ENCODE measurements at regions not wholly inside any gene's neighbourhood (a gene's known extent, or its start where the extent isn't known, plus 50 kb on each side); places are given as distances from the start of the nearest gene placed in this dataset.

DNA sequence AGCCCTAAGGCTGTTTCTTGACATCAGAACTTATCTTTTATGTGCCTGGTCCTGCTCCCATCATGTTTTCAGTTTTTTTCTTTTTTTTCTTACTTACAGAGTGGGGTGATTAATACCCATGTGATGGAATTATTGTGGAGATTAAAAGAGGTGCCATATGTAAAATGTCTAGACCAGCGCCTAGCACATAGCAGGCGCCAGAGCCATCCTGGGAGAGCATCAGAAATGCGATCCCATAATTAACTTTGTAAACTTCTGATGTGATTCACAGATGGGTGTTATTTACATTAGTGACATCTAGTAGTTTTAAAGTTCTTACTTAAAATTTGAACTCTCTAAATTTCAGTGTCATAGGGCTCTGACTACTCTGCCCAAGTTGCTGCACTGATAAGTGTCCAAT lies 66.2 kb upstream of the PGRMC2 start:
- no peak for TF ChIP-seq CTCF (IDR thresholded peaks at IDR 0.05; ENCODE audit: unreplicated experiment in 3 of 3)
- H3K36me3 Mint-ChIP-seq (ENCODE audit: low read depth), result peaks cover 4% of the 10 kb centered on the region
- H3K4me3 Mint-ChIP-seq, result no peak overlapping the region
- H3K9me3 Mint-ChIP-seq, result peaks cover 3% of the 10 kb centered on the region
- H3K27me3 Mint-ChIP-seq (ENCODE audit: low read depth), result no peaks in the 10 kb centered on the region
- H3K4me1 Mint-ChIP-seq, result peaks cover 20% of the 10 kb centered on the region
- H3K27ac Mint-ChIP-seq, result peak overlapping the region; percentile 67 to 91 (median 88)

DNA sequence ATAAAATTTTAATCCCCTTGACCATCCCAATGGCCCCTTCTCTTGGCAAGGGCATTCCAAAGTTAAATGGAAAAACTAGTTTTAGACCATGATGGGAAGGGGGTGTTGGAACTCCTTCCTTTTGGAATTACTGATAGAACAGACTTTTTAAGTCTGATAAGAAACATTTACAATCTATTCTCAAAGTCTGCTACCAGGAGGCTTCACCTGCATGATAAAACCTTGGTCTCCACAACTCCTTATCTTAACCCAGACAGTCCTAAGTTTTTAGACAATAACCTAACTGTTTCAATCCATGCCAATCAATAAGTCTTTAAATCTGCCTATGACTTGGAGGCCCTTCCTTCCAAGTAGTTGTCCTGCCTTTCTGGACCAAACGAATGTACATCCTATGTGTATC lies 63.9 kb upstream of the PGRMC2 start:
- peaks cover 28% of the 10 kb centered on the region for H3K4me1 Mint-ChIP-seq
- no peaks in the 10 kb centered on the region for H3K27me3 Mint-ChIP-seq (ENCODE audit: low read depth)
- no peak for TF ChIP-seq CTCF (IDR thresholded peaks at IDR 0.05; ENCODE audit: unreplicated experiment in 3 of 3)
- no peak overlapping the region for H3K4me3 Mint-ChIP-seq
- H3K27ac Mint-ChIP-seq, result no peak overlapping the region
- peaks cover 3% of the 10 kb centered on the region for H3K9me3 Mint-ChIP-seq
- H3K36me3 Mint-ChIP-seq (ENCODE audit: low read depth), result no peaks in the 10 kb centered on the region

DNA sequence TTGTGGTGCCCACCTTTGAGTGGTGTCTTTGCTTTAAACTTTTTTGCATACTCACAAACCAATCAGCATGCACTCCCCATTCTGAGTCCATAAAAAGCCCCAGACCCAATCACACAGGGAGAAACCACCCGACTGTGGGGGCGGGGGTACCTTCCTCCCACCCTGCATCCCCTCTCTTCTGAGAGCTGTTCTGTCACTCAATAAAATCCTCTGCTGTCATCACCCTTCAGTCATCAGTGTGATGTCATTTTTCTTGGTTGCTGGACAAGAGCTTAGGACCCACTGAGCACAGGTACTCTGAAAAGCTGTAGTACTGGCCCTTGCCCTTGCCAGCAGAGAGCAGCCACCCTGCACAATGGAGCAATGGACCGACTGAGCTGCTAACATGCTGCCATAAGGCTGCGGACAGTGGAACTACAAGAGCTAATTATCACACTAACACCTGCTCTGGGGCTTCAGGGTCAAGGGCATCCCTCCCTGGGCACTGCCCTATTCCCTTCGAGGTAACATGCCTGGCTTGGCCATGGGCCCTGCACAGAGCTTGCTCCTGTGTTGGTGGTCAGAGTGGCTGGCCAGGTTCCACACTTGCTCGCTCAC lies 62.9 kb upstream of the PGRMC2 start:
- H3K36me3 Mint-ChIP-seq (ENCODE audit: low read depth), result no peaks in the 10 kb centered on the region
- H3K9me3 Mint-ChIP-seq, result peaks cover 3% of the 10 kb centered on the region
- H3K27me3 Mint-ChIP-seq (ENCODE audit: low read depth), result no peaks in the 10 kb centered on the region
- H3K4me1 Mint-ChIP-seq, result peaks cover 28% of the 10 kb centered on the region
- H3K27ac Mint-ChIP-seq, result no peak overlapping the region
- H3K4me3 Mint-ChIP-seq, result no peak overlapping the region
- no peak for TF ChIP-seq CTCF (IDR thresholded peaks at IDR 0.05; ENCODE audit: unreplicated experiment in 3 of 3)

GRCh38 chr4:128349921-128350320 lies 62.3 kb upstream of the PGRMC2 start:
- no peaks in the 10 kb centered on the region for H3K36me3 Mint-ChIP-seq (ENCODE audit: low read depth)
- no peak for TF ChIP-seq CTCF (IDR thresholded peaks at IDR 0.05; ENCODE audit: unreplicated experiment in 3 of 3)
- H3K9me3 Mint-ChIP-seq, result peaks cover 3% of the 10 kb centered on the region
- H3K27me3 Mint-ChIP-seq (ENCODE audit: low read depth), result no peaks in the 10 kb centered on the region
- H3K4me3 Mint-ChIP-seq, result no peak overlapping the region
- H3K27ac Mint-ChIP-seq, result no peak overlapping the region
- H3K4me1 Mint-ChIP-seq, result peaks cover 22% of the 10 kb centered on the region

- Mint-ChIP-seq H3K27me3 (ENCODE audit: low read depth) (no peaks in the 10 kb centered on the region), H3K9me3 (peaks cover 3% of the 10 kb centered on the region), H3K36me3 (ENCODE audit: low read depth) (no peaks in the 10 kb centered on the region), H3K4me1 (peaks cover 14% of the 10 kb centered on the region), H3K4me3 (peak overlapping the region in 1 of 3 experiments; percentile 10), H3K27ac (peak overlapping the region; percentile 8 to 44 (median 14))
- no peak for TF ChIP-seq CTCF (IDR thresholded peaks at IDR 0.05; ENCODE audit: unreplicated experiment in 3 of 3)
These were observed 60.5 kb upstream of the PGRMC2 start for GRCh38 chr4:128347930-128348660.
